ENCODE measurements at regions not wholly inside any gene's neighbourhood (a gene's known extent, or its start where the extent isn't known, plus 50 kb on each side); places are given as distances from the start of the nearest gene placed in this dataset.

DNA sequence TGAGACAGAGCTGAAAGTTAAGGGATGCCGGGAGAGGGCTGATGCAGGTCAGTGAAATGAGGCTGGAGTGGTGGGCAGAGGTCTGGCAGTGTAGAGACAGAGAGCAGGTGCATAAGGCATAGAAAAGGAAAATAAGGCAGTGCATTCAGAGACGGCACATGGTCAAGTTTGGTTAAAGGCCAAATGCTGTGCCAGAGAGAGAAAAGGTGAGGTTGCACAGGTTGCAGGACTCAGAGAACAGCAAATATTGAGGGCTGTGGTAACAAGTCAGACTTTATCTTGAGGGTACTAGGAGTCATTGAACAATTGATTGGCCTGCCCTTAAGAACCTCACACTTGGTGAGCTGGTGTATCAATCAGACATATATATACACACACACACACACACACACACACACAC lies 102.9 kb upstream of the TSHZ2 start:
- H3K9ac ChIP-seq (ENCODE audit: low read depth, low read length, poor library complexity, severe bottlenecking): no peak overlapping the region
- H3K36me3 ChIP-seq (ENCODE audit: insufficient read depth, low read length): no peaks in the 10 kb centered on the region
- H3K4me2 ChIP-seq (ENCODE audit: low read depth, low read length, poor library complexity, severe bottlenecking): no peak overlapping the region
- no peaks in the 10 kb centered on the region for H3K79me2 ChIP-seq (ENCODE audit: insufficient read depth, low read length)
- no peaks in the 10 kb centered on the region for H3K9me2 ChIP-seq (replicated peaks; ENCODE audit: low read depth, low read length)
- TF ChIP-seq EZH2phosphoT487 (IDR thresholded peaks at IDR 0.05; ENCODE audit: borderline replicate concordance): no peak
- no peak for TF ChIP-seq CTCF (conservative IDR thresholded peaks at IDR 0.05; ENCODE audit: low read length)
- H3K4me3 ChIP-seq (ENCODE audit: low read length, poor library complexity, severe bottlenecking): no peak overlapping the region
- no peaks in the 10 kb centered on the region for H3K4me1 ChIP-seq (ENCODE audit: insufficient read depth, low read length, poor library complexity, severe bottlenecking)
- no peaks in the 10 kb centered on the region for H3F3A ChIP-seq (ENCODE audit: low read depth)
- H3K27me3 ChIP-seq (ENCODE audit: insufficient read depth, low read length, poor library complexity, severe bottlenecking): no peaks in the 10 kb centered on the region
- H2AFZ ChIP-seq (ENCODE audit: low read length): no peak overlapping the region
- H4K20me1 ChIP-seq (ENCODE audit: insufficient read depth, low read length, poor library complexity, severe bottlenecking): no peaks in the 10 kb centered on the region
- H3K9me3 ChIP-seq (ENCODE audit: insufficient read depth, low read depth, low read length): no peaks in the 10 kb centered on the region

GRCh38 chr20:52867305-52867704 lies 104.9 kb upstream of the TSHZ2 start:
- Histone ChIP-seq H3K9me3 (ENCODE audit: insufficient read depth, low read depth, low read length) (no peaks in the 10 kb centered on the region), H3F3A (ENCODE audit: low read depth) (no peaks in the 10 kb centered on the region), H3K9ac (ENCODE audit: low read depth, low read length, poor library complexity, severe bottlenecking) (no peak overlapping the region), H3K4me1 (ENCODE audit: insufficient read depth, low read length, poor library complexity, severe bottlenecking) (no peaks in the 10 kb centered on the region), H3K9me2 (replicated peaks; ENCODE audit: low read depth, low read length) (no peaks in the 10 kb centered on the region), H3K36me3 (ENCODE audit: insufficient read depth, low read length) (no peaks in the 10 kb centered on the region), H4K20me1 (ENCODE audit: insufficient read depth, low read length, poor library complexity, severe bottlenecking) (no peaks in the 10 kb centered on the region), H3K4me2 (ENCODE audit: low read depth, low read length, poor library complexity, severe bottlenecking) (no peak overlapping the region), H3K79me2 (ENCODE audit: insufficient read depth, low read length) (no peaks in the 10 kb centered on the region), H3K4me3 (ENCODE audit: low read length, poor library complexity, severe bottlenecking) (no peak overlapping the region), H3K27me3 (ENCODE audit: insufficient read depth, low read length, poor library complexity, severe bottlenecking) (no peaks in the 10 kb centered on the region), H2AFZ (ENCODE audit: low read length) (no peak overlapping the region)
- no peak for TF ChIP-seq EZH2phosphoT487 (IDR thresholded peaks at IDR 0.05; ENCODE audit: borderline replicate concordance)
- TF ChIP-seq CTCF (conservative IDR thresholded peaks at IDR 0.05; ENCODE audit: low read length): no peak

GRCh38 chr20:52864916-52865605 lies 107.1 kb upstream of the TSHZ2 start:
- TF ChIP-seq CTCF (conservative IDR thresholded peaks at IDR 0.05; ENCODE audit: low read length) (no peak), EZH2phosphoT487 (IDR thresholded peaks at IDR 0.05; ENCODE audit: borderline replicate concordance) (no peak)
- Histone ChIP-seq H3K27me3 (ENCODE audit: insufficient read depth, low read length, poor library complexity, severe bottlenecking) (no peaks in the 10 kb centered on the region), H2AFZ (ENCODE audit: low read length) (no peak overlapping the region)

More at GRCh38 chr20:52864916-52865605, 107.1 kb upstream of the TSHZ2 start:
- no peaks in the 10 kb centered on the region for H3F3A ChIP-seq (ENCODE audit: low read depth)
- H3K9ac ChIP-seq (ENCODE audit: low read depth, low read length, poor library complexity, severe bottlenecking): no peak overlapping the region
- no peaks in the 10 kb centered on the region for H4K20me1 ChIP-seq (ENCODE audit: insufficient read depth, low read length, poor library complexity, severe bottlenecking)
- no peaks in the 10 kb centered on the region for H3K4me1 ChIP-seq (ENCODE audit: insufficient read depth, low read length, poor library complexity, severe bottlenecking)
- no peak overlapping the region for H3K4me2 ChIP-seq (ENCODE audit: low read depth, low read length, poor library complexity, severe bottlenecking)
- H3K79me2 ChIP-seq (ENCODE audit: insufficient read depth, low read length): no peaks in the 10 kb centered on the region
- no peaks in the 10 kb centered on the region for H3K9me3 ChIP-seq (ENCODE audit: insufficient read depth, low read depth, low read length)
- no peak overlapping the region for H3K4me3 ChIP-seq (ENCODE audit: low read length, poor library complexity, severe bottlenecking)
- H3K9me2 ChIP-seq (replicated peaks; ENCODE audit: low read depth, low read length): no peaks in the 10 kb centered on the region
- no peaks in the 10 kb centered on the region for H3K36me3 ChIP-seq (ENCODE audit: insufficient read depth, low read length)
